Esophagus squamous epithelium (tissue), 5 donors: ENCODE measurements at regions not wholly inside any gene's neighbourhood (a gene's known extent, or its start where the extent isn't known, plus 50 kb on each side); places are given as distances from the start of the nearest gene placed in this dataset.

ENCODE experiments used
- DNase-seq: peaks from one replicate; lab custom pipeline; 2025; lab: John Stamatoyannopoulos, UW
- H3K27ac ChIP-seq, 4 donors: fragments of 200-600 bp; sonication (generic); one replicate each; pipeline ENCODE4 v1.5.1; 2016 to 2019; ENCODE audit warnings: mild to moderate bottlenecking in 1 of 4
- H3K27me3 ChIP-seq, 4 donors: fragments of 200-600 bp; sonication (generic); 1 replicate in 3 of 4; 2 replicates in 1 of 4; pipeline versions ENCODE4 v1.5.1 to v1.6.0; 2017 to 2021; ENCODE audit warnings: antibody characterized with exemption in 1 of 4
- H3K36me3 ChIP-seq, 3 donors: fragments of 200-600 bp; sonication (generic); one replicate each; pipeline ENCODE4 v1.5.1; 2016 to 2019
- H3K4me1 ChIP-seq, 3 donors: fragments of 200-600 bp; sonication (generic); one replicate each; pipeline ENCODE4 v1.5.1; 2017 to 2019
- H3K4me3 ChIP-seq, 4 donors: fragments of 200-600 bp; sonication (generic); 1 replicate in 3 of 4; 2 replicates in 1 of 4; pipeline ENCODE4 v1.5.1; 2016 to 2019; ENCODE audit warnings: mild to moderate bottlenecking in 2 of 4, moderate library complexity in 1 of 4
- H3K9me3 ChIP-seq, 3 donors: fragments of 200-600 bp; sonication (generic); one replicate each; pipeline ENCODE4 v1.5.1; 2016 to 2019
- CTCF ChIP-seq, 6 experiments: fragments of 450-650 bp in 4 of 6; fragments of 200-600 bp in 2 of 6; sonication (generic) in 2 of 6; IDR thresholded peaks; one replicate each; pipeline ENCODE4 v1.5.1; 2016 to 2019; ENCODE audit warnings: antibody characterized with exemption in 6 of 6, mild to moderate bottlenecking in 4 of 6, moderate library complexity in 4 of 6
- POLR2A ChIP-seq, 4 donors: fragments of 450-650 bp; IDR thresholded peaks; one replicate each; pipeline ENCODE4 v1.6.1; 2017; ENCODE audit warnings: antibody characterized with exemption in 4 of 4, mild to moderate bottlenecking in 4 of 4, moderate library complexity in 3 of 4
- WGBS, 2 donors: methylation state at CpG; one replicate each; pipeline ENCODE4 v1.1.5; 2018; 5-methylcytosine and 5-hydroxymethylcytosine counted together
- intact Hi-C: fragments of 100-400 bp; cut with DNase I; formaldehyde crosslinking; loops from one replicate; pipeline ENCODE4 v1.15.0; 2022
- small RNA-seq, 4 donors: library from RNA; depleted of rRNA; stranded (forward); fragments of <200 nt; gene quantifications; one replicate each; pipeline ENCODE3, GENCODE V24; 2016
- donor health status: DM: yes; HTN: yes; CAD: no.

- Histone ChIP-seq H3K9me3 (no peaks in the 10 kb centered on the region), H3K27ac (no peak overlapping the region), H3K4me1 (peaks cover 0 to 35% (median 7%) of the 10 kb centered on the region in 3 donors), H3K4me3 (no peak overlapping the region), H3K36me3 (no peaks in the 10 kb centered on the region), H3K27me3 (no peaks in the 10 kb centered on the region)
- no peak for TF ChIP-seq CTCF (IDR thresholded peaks at IDR 0.05)
- no peak for TF ChIP-seq POLR2A (IDR thresholded peaks at IDR 0.05)
- 86 to 99% methylated on average over 5 of the region's 5 CpGs for WGBS, 2 donors
- intact Hi-C loops = loop anchor here (5.0 kb wide), 1 partner anchor 786 kb away; no protein-coding TSS in a partner anchor
- DNase-seq = no peak
Observed at GRCh38 chr2:207477896-207478295, 51.9 kb upstream of the CREB1 start.

- Histone ChIP-seq H3K4me1 (peaks cover 0 to 28% (median 7%) of the 10 kb centered on the region in 3 donors), H3K4me3 (no peak overlapping the region), H3K27me3 (no peaks in the 10 kb centered on the region), H3K9me3 (no peaks in the 10 kb centered on the region), H3K36me3 (no peaks in the 10 kb centered on the region), H3K27ac (no peak overlapping the region)
- TF ChIP-seq POLR2A (IDR thresholded peaks at IDR 0.05) = no peak
- TF ChIP-seq CTCF (IDR thresholded peaks at IDR 0.05) = no peak
- intact Hi-C loops = loop anchor here (5.0 kb wide), 1 partner anchor 786 kb away; no protein-coding TSS in a partner anchor
- no peak for DNase-seq
- 77 to 83% methylated on average over 3 of the region's 3 CpGs for WGBS, 2 donors
Observed at GRCh38 chr2:207478572-207478971, 51.2 kb upstream of the CREB1 start.

DNA sequence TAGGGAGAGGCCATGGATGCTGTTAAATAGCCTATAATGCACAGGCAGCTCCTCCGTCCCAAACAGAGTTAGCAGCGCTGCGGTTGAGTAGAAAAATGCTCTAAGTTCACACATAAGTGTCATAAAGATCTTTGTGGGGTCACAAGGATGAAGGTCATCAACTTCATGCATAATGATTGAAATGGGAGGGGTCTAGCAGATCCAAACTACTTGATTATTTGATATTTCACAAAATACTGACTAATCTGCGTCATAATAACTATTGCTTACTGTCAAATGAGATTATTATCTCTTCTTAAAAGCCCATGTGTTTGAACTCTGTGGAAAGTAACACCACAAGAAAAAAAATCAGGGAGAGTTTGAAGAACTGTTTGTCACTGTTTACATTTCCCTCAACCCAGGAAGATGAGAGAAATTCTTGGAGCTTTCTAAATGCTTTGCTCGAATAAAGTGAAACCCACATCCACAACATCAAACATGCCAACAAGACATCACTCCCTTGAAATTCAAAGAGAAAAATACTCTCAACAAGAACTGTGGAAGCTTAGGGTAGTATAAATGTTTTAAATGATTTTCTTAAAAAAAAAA is 50.5 kb upstream of the CREB1 start:
- WGBS, 2 donors = 77 to 83% methylated on average over 5 of the region's 5 CpGs
- no peak overlapping the region for H3K4me3 ChIP-seq
- intact Hi-C loops = loop anchor here (5.0 kb wide), 1 partner anchor 787 kb away; no protein-coding TSS in a partner anchor
- H3K27ac ChIP-seq = no peak overlapping the region
- H3K36me3 ChIP-seq = no peaks in the 10 kb centered on the region
- H3K9me3 ChIP-seq = no peaks in the 10 kb centered on the region
- no peaks in the 10 kb centered on the region for H3K27me3 ChIP-seq
- peaks cover 0 to 25% (median 7%) of the 10 kb centered on the region in 3 donors for H3K4me1 ChIP-seq
- TF ChIP-seq CTCF (IDR thresholded peaks at IDR 0.05) = no peak
- TF ChIP-seq POLR2A (IDR thresholded peaks at IDR 0.05) = no peak
- no peak for DNase-seq

Small RNAs in the stretch of these regions (small RNA-seq; reads per million reads assigned to genes)
- 0 reads per million in 4 donors for gene MIR1302-4
